ENCODE measurements at regions not wholly inside any gene's neighbourhood (a gene's known extent, or its start where the extent isn't known, plus 50 kb on each side); places are given as distances from the start of the nearest gene placed in this dataset.

- WGBS: 6% methylated on average over 2 of the region's 2 CpGs
- Histone ChIP-seq H3K9me3 (peaks cover 0 to 13% (median 11%) of the 10 kb centered on the region in 4 donors), H3K36me3 (no peaks in the 10 kb centered on the region), H3K4me1 (peaks cover 0 to 36% (median 35%) of the 10 kb centered on the region in 4 donors), H3K4me3 (no peak overlapping the region), H3K27me3 (no peaks in the 10 kb centered on the region), H3K27ac (replicated peaks in 1 of 4) (peak overlapping the region; percentile 45 to 70 (median 52))
- TF ChIP-seq POLR2A (IDR thresholded peaks at IDR 0.05; ENCODE audit: low read depth) (no peak), EP300 (IDR thresholded peaks at IDR 0.05) (no peak), CTCF (IDR thresholded peaks at IDR 0.05) (no peak), POLR2AphosphoS5 (IDR thresholded peaks at IDR 0.05) (no peak)
- DNase-seq (ENCODE audit: extremely low spot score): no peak
- intact Hi-C loops (cut with DNase I): no loop called here
Measured at GRCh38 chr13:32883474-32883873, 132.7 kb upstream of the KL start.

- intact Hi-C loops (cut with DNase I): no loop called here
- Histone ChIP-seq H3K4me3 (no peak overlapping the region), H3K27ac (replicated peaks in 1 of 4) (no peak overlapping the region), H3K27me3 (no peaks in the 10 kb centered on the region), H3K36me3 (no peaks in the 10 kb centered on the region), H3K4me1 (peaks cover 0 to 14% (median 13%) of the 10 kb centered on the region in 4 donors), H3K9me3 (peaks cover 0 to 13% (median 11%) of the 10 kb centered on the region in 4 donors)
- TF ChIP-seq EP300 (IDR thresholded peaks at IDR 0.05): no peak
- TF ChIP-seq POLR2AphosphoS5 (IDR thresholded peaks at IDR 0.05): no peak
- TF ChIP-seq CTCF (IDR thresholded peaks at IDR 0.05): no peak
- no peak for TF ChIP-seq POLR2A (IDR thresholded peaks at IDR 0.05; ENCODE audit: low read depth)
- DNase-seq (ENCODE audit: extremely low spot score): peak; percentile 21
- WGBS: 84% methylated on average over 3 of the region's 3 CpGs
Measured at GRCh38 chr13:32887617-32888016, 128.6 kb upstream of the KL start.

GRCh38 chr13:32889986-32890565 is 126.1 kb upstream of the KL start:
- Histone ChIP-seq H3K36me3 (no peaks in the 10 kb centered on the region), H3K27me3 (no peaks in the 10 kb centered on the region), H3K4me3 (no peak overlapping the region), H3K27ac (replicated peaks in 1 of 4) (no peak overlapping the region), H3K4me1 (no peaks in the 10 kb centered on the region), H3K9me3 (peaks cover 0 to 13% (median 11%) of the 10 kb centered on the region in 4 donors)
- TF ChIP-seq POLR2A (IDR thresholded peaks at IDR 0.05; ENCODE audit: low read depth) (no peak), POLR2AphosphoS5 (IDR thresholded peaks at IDR 0.05) (no peak), EP300 (IDR thresholded peaks at IDR 0.05) (no peak), CTCF (IDR thresholded peaks at IDR 0.05) (no peak)
- DNase-seq (ENCODE audit: extremely low spot score): peak; percentile 24
- 94% methylated on average over 6 of the region's 6 CpGs for WGBS
- intact Hi-C loops (cut with DNase I): no loop called here

- peak; percentile 57 for DNase-seq (ENCODE audit: extremely low spot score)
- intact Hi-C loops (cut with DNase I): no loop called here
- Histone ChIP-seq H3K36me3 (no peaks in the 10 kb centered on the region), H3K27ac (replicated peaks in 1 of 4) (no peak overlapping the region), H3K27me3 (no peaks in the 10 kb centered on the region), H3K9me3 (peaks cover 0 to 3% (median under 1%) of the 10 kb centered on the region in 4 donors), H3K4me3 (no peak overlapping the region), H3K4me1 (no peaks in the 10 kb centered on the region)
- 87% methylated on average over 6 of the region's 6 CpGs for WGBS
- TF ChIP-seq POLR2AphosphoS5 (IDR thresholded peaks at IDR 0.05): no peak
- TF ChIP-seq CTCF (IDR thresholded peaks at IDR 0.05): no peak
- TF ChIP-seq EP300 (IDR thresholded peaks at IDR 0.05): no peak
- no peak for TF ChIP-seq POLR2A (IDR thresholded peaks at IDR 0.05; ENCODE audit: low read depth)
Measured at GRCh38 chr13:32893176-32893575, 123.0 kb upstream of the KL start.

GRCh38 chr13:32894589-32895001 is 121.6 kb upstream of the KL start:
- H3K27me3 ChIP-seq: no peaks in the 10 kb centered on the region
- peak; percentile 37 for DNase-seq (ENCODE audit: extremely low spot score)
- no peaks in the 10 kb centered on the region for H3K9me3 ChIP-seq
- TF ChIP-seq POLR2A (IDR thresholded peaks at IDR 0.05; ENCODE audit: low read depth) (no peak), POLR2AphosphoS5 (IDR thresholded peaks at IDR 0.05) (no peak), CTCF (IDR thresholded peaks at IDR 0.05) (no peak), EP300 (IDR thresholded peaks at IDR 0.05) (no peak)
- no peaks in the 10 kb centered on the region for H3K4me1 ChIP-seq
- no peak overlapping the region for H3K4me3 ChIP-seq
- intact Hi-C loops (cut with DNase I): no loop called here
- H3K36me3 ChIP-seq: no peaks in the 10 kb centered on the region
- 67% methylated on average over 2 of the region's 2 CpGs for WGBS
- no peak overlapping the region for H3K27ac ChIP-seq (replicated peaks in 1 of 4)

Measured in esophagus muscularis mucosa (tissue), 4 donors.